Ascending aorta (tissue), 2 donors: ENCODE measurements at regions not wholly inside any gene's neighbourhood (a gene's known extent, or its start where the extent isn't known, plus 50 kb on each side); places are given as distances from the start of the nearest gene placed in this dataset.

Experiments
- DNase-seq, 2 donors: peaks; one replicate each; pipeline ENCODE4 v3.0.0-alpha.2; 2019; ENCODE audit warnings: low spot score in 2 of 2
- H3K27ac ChIP-seq, 2 donors: fragments of 200-600 bp; sonication (generic); one replicate each; pipeline ENCODE4 v1.5.1; 2016 to 2017; ENCODE audit warnings: mild to moderate bottlenecking in 1 of 2
- H3K27me3 ChIP-seq: fragments of 200-600 bp; sonication (generic); one replicate; pipeline ENCODE4 v1.5.1; 2017
- H3K36me3 ChIP-seq, 2 donors: fragments of 200-600 bp; sonication (generic); one replicate each; pipeline ENCODE4 v1.5.1; 2016
- H3K4me1 ChIP-seq, 2 donors: fragments of 200-600 bp; sonication (generic); one replicate each; pipeline ENCODE4 v1.5.1; 2016 to 2017; ENCODE audit warnings: mild to moderate bottlenecking in 1 of 2
- H3K4me3 ChIP-seq, 2 donors: fragments of 200-600 bp; sonication (generic); one replicate each; pipeline ENCODE4 v1.5.1; 2016 to 2017; ENCODE audit warnings: mild to moderate bottlenecking in 1 of 2
- H3K9me3 ChIP-seq, 2 donors: fragments of 200-600 bp; sonication (generic); one replicate each; pipeline ENCODE4 v1.5.1; 2016
- CTCF ChIP-seq, 3 experiments: fragments of 200-600 bp in 2 of 3; fragments of 450-650 bp in 1 of 3; sonication (generic) in 2 of 3; IDR thresholded peaks; one replicate each; pipeline ENCODE4 v1.5.1; 2016 to 2019; ENCODE audit warnings: antibody characterized with exemption in 3 of 3, mild to moderate bottlenecking in 1 of 3, moderate library complexity in 1 of 3
- intact Hi-C: fragments of 100-400 bp; cut with DNase I; formaldehyde crosslinking; loops from one replicate; pipeline ENCODE4 v1.15.1; 2023

GRCh38 chr2:122697415-122697814 lies 942.0 kb downstream of the TSN start:
- H3K4me1 ChIP-seq, result no peaks in the 10 kb centered on the region
- no peak for TF ChIP-seq CTCF (IDR thresholded peaks at IDR 0.05)
- H3K27ac ChIP-seq, result no peak overlapping the region
- intact Hi-C loops, result no loop called here
- H3K36me3 ChIP-seq, result no peaks in the 10 kb centered on the region
- no peak overlapping the region for H3K4me3 ChIP-seq
- DNase-seq, result no peak
- H3K27me3 ChIP-seq, result no peaks in the 10 kb centered on the region
- H3K9me3 ChIP-seq, result no peaks in the 10 kb centered on the region

- Histone ChIP-seq H3K27ac (no peak overlapping the region), H3K27me3 (no peaks in the 10 kb centered on the region), H3K9me3 (no peaks in the 10 kb centered on the region), H3K4me1 (no peaks in the 10 kb centered on the region), H3K4me3 (no peak overlapping the region), H3K36me3 (no peaks in the 10 kb centered on the region)
- intact Hi-C loops, result no loop called here
- TF ChIP-seq CTCF (IDR thresholded peaks at IDR 0.05), result no peak
- DNase-seq, result no peak
Measured at GRCh38 chr2:122703676-122704075, 948.2 kb downstream of the TSN start.

GRCh38 chr2:122704109-122704563 lies 948.7 kb downstream of the TSN start:
- no peak for DNase-seq
- no peaks in the 10 kb centered on the region for H3K27me3 ChIP-seq
- TF ChIP-seq CTCF (IDR thresholded peaks at IDR 0.05), result no peak
- H3K4me3 ChIP-seq, result no peak overlapping the region
- H3K36me3 ChIP-seq, result no peaks in the 10 kb centered on the region
- intact Hi-C loops, result no loop called here
- no peaks in the 10 kb centered on the region for H3K4me1 ChIP-seq
- H3K27ac ChIP-seq, result no peak overlapping the region
- H3K9me3 ChIP-seq, result no peaks in the 10 kb centered on the region

DNA sequence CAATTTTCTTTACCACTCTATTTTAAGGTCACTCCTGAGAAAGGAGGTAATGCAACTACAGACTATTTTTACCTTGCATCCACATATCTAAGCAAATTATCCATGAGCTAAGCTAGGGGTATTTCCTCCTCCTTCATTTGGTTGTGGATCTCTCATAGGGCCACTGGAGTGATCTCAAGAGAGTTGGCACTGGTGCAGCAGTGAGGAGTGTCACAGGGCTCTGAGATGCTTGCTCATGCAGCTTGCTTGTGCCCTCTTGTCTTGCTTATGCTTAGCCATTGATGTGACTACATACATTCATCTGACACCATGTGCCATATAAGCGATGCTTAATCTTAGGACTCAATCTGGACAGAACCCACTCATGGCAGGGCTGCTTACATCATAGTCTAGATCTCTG lies 950.3 kb downstream of the TSN start:
- Histone ChIP-seq H3K27ac (no peak overlapping the region), H3K4me1 (no peaks in the 10 kb centered on the region), H3K27me3 (no peaks in the 10 kb centered on the region), H3K4me3 (no peak overlapping the region), H3K36me3 (no peaks in the 10 kb centered on the region), H3K9me3 (no peaks in the 10 kb centered on the region)
- intact Hi-C loops, result no loop called here
- no peak for TF ChIP-seq CTCF (IDR thresholded peaks at IDR 0.05)
- no peak for DNase-seq

GRCh38 chr2:122706757-122707223 lies 951.3 kb downstream of the TSN start:
- no peak overlapping the region for H3K27ac ChIP-seq
- intact Hi-C loops, result no loop called here
- no peaks in the 10 kb centered on the region for H3K36me3 ChIP-seq
- no peaks in the 10 kb centered on the region for H3K4me1 ChIP-seq
- no peaks in the 10 kb centered on the region for H3K27me3 ChIP-seq
- DNase-seq, result no peak
- H3K4me3 ChIP-seq, result no peak overlapping the region
- TF ChIP-seq CTCF (IDR thresholded peaks at IDR 0.05), result no peak
- no peaks in the 10 kb centered on the region for H3K9me3 ChIP-seq

GRCh38 chr2:122707224-122707824 lies 951.9 kb downstream of the TSN start:
- intact Hi-C loops, result no loop called here

More at GRCh38 chr2:122707224-122707824, 951.9 kb downstream of the TSN start:
- Histone ChIP-seq H3K36me3 (no peaks in the 10 kb centered on the region), H3K4me1 (no peaks in the 10 kb centered on the region), H3K27ac (no peak overlapping the region), H3K4me3 (no peak overlapping the region), H3K9me3 (peaks cover 0 to 1% of the 10 kb centered on the region in 2 donors), H3K27me3 (no peaks in the 10 kb centered on the region)
- TF ChIP-seq CTCF (IDR thresholded peaks at IDR 0.05), result no peak
- DNase-seq, result no peak
